Lung (tissue), 11 donors: ENCODE measurements at regions not wholly inside any gene's neighbourhood (a gene's known extent, or its start where the extent isn't known, plus 50 kb on each side); places are given as distances from the start of the nearest gene placed in this dataset.

Source experiments
- ATAC-seq: fragments of 200-7000 bp; cut with Tn5 transposase; one replicate; pipeline ENCODE4 v1.9.1; 2020; ENCODE audit warnings: moderate number of reproducible peaks; ENCODE audit not compliant: insufficient read depth, low FRiP score
- DNase-seq, 3 donors: peaks; one replicate each; pipeline ENCODE4 v3.0.0-alpha.2; 2013 to 2017
- H3K27ac ChIP-seq, 2 donors: one replicate each; pipeline ENCODE4 v1.5.1; 2013; ENCODE audit warnings: mild to moderate bottlenecking in 2 of 2, moderate library complexity in 2 of 2, control low read depth in 1 of 2, inconsistent platforms in 1 of 2, low read depth in 1 of 2, low read length in 1 of 2
- H3K27me3 ChIP-seq, 3 donors: one replicate each; pipeline ENCODE4 v1.5.1; 2013; ENCODE audit warnings: low read length in 2 of 3; ENCODE audit not compliant: control insufficient read depth in 3 of 3, insufficient read depth in 3 of 3
- H3K36me3 ChIP-seq, 4 donors: one replicate each; pipeline ENCODE4 v1.5.1; 2013; ENCODE audit warnings: low read length in 4 of 4, mild to moderate bottlenecking in 1 of 4, moderate library complexity in 1 of 4; ENCODE audit not compliant: control insufficient read depth in 4 of 4, insufficient read depth in 4 of 4
- H3K4me1 ChIP-seq, 5 donors: one replicate each; pipeline ENCODE4 v1.5.1; 2013; ENCODE audit warnings: low read length in 5 of 5, mild to moderate bottlenecking in 2 of 5, moderate library complexity in 1 of 5; ENCODE audit not compliant: control insufficient read depth in 5 of 5, insufficient read depth in 5 of 5
- H3K4me3 ChIP-seq: one replicate; pipeline ENCODE4 v1.5.1; 2013; ENCODE audit warnings: mild to moderate bottlenecking, control low read depth, moderate library complexity
- H3K9ac ChIP-seq, 2 donors: one replicate each; pipeline ENCODE4 v1.5.1; 2013; ENCODE audit warnings: low read length in 2 of 2, control low read depth in 1 of 2; ENCODE audit not compliant: insufficient read depth in 1 of 2
- H3K9me3 ChIP-seq, 4 donors: one replicate each; pipeline ENCODE4 v1.5.1; 2013; ENCODE audit warnings: low read length in 3 of 4, mild to moderate bottlenecking in 1 of 4, moderate library complexity in 1 of 4; ENCODE audit not compliant: control insufficient read depth in 4 of 4, insufficient read depth in 3 of 4
- CTCF ChIP-seq: IDR thresholded peaks from 2 replicates; pipeline ENCODE4 v1.5.1; 2012; ENCODE audit warnings: mild to moderate bottlenecking; ENCODE audit errors: control extremely low read depth, extremely low read depth
- WGBS, 2 donors: extraction: QIAGEN DNeasy Blood & Tissue Kit; methylation state at CpG; one replicate each; pipeline ENCODE4 v1.1.7; 2013; 5-methylcytosine and 5-hydroxymethylcytosine counted together
- donor health status: control.
- donor health status: control.
- donor health status: Bipolar disorder and iron deficiency.
- donor health status: healthy.
- donor health status: DM: yes; HTN: yes; CAD: no.

- no peak overlapping the region for H3K9ac ChIP-seq
- peaks cover 0 to 3% (median 0%) of the 10 kb centered on the region in 4 donors for H3K9me3 ChIP-seq
- H3K4me3 ChIP-seq = no peak overlapping the region
- TF ChIP-seq CTCF = no peak
- no peaks in the 10 kb centered on the region for H3K27me3 ChIP-seq
- ATAC-seq (no peak), DNase-seq (no peak)
- no peaks in the 10 kb centered on the region for H3K36me3 ChIP-seq
- no peak overlapping the region for H3K27ac ChIP-seq
- 24 to 28% methylated on average over 2 of the region's 2 CpGs for WGBS, 2 donors
- H3K4me1 ChIP-seq = no peaks in the 10 kb centered on the region
Measured at GRCh38 chr10:63806330-63806729, 285.1 kb downstream of the REEP3 start.

- Histone ChIP-seq H3K36me3 (no peaks in the 10 kb centered on the region), H3K9ac (no peak overlapping the region), H3K4me3 (no peak overlapping the region), H3K27me3 (no peaks in the 10 kb centered on the region), H3K4me1 (no peaks in the 10 kb centered on the region), H3K9me3 (peaks cover 0 to 5% (median 2%) of the 10 kb centered on the region in 4 donors), H3K27ac (no peak overlapping the region)
- DNase-seq = no peak
- no peak for TF ChIP-seq CTCF
- no peak for ATAC-seq
- 77 to 93% methylated on average over 1 of the region's 2 CpGs for WGBS, 2 donors
Measured at GRCh38 chr10:63812501-63812900, 291.3 kb downstream of the REEP3 start.

- WGBS, 2 donors = 3 to 5% methylated on average over 3 of the region's 3 CpGs
Measured at GRCh38 chr10:63819753-63820329, 298.6 kb downstream of the REEP3 start.

More at GRCh38 chr10:63819753-63820329, 298.6 kb downstream of the REEP3 start:
- Histone ChIP-seq H3K9ac (no peak overlapping the region), H3K4me3 (no peak overlapping the region), H3K27me3 (no peaks in the 10 kb centered on the region), H3K36me3 (no peaks in the 10 kb centered on the region), H3K27ac (no peak overlapping the region), H3K4me1 (no peaks in the 10 kb centered on the region), H3K9me3 (peaks cover 0 to 5% (median 3%) of the 10 kb centered on the region in 4 donors)
- DNase-seq (peak; percentile 69 to 84 (median 73)), ATAC-seq (peak; percentile 58)
- TF ChIP-seq CTCF = peak; percentile 48
